ENCODE measurements at regions not wholly inside any gene's neighbourhood (a gene's known extent, or its start where the extent isn't known, plus 50 kb on each side); places are given as distances from the start of the nearest gene placed in this dataset.

DNA sequence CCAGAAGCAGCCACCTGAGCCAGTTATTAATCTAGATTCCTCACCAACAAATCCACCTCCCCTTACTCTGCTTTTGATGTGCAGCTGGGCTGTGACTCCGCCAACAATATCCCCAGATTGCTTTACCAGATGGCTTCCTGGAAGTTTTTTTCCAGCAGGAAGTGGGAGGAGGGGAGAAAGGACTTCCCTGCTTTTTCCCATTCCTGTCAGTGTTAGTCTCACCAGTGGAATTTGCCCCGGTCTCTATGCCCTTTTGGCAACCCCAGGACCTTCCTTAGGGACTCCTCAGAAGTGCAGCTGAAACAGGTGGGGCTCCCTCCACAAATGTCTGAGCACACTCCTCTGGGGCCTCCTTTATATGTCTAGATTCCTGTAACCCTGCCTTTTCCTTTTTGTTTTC lies 465.2 kb upstream of the IGFBP7 start:
- no peak overlapping the region for H3K4me3 ChIP-seq
- no peak overlapping the region for H3K27ac ChIP-seq

DNA sequence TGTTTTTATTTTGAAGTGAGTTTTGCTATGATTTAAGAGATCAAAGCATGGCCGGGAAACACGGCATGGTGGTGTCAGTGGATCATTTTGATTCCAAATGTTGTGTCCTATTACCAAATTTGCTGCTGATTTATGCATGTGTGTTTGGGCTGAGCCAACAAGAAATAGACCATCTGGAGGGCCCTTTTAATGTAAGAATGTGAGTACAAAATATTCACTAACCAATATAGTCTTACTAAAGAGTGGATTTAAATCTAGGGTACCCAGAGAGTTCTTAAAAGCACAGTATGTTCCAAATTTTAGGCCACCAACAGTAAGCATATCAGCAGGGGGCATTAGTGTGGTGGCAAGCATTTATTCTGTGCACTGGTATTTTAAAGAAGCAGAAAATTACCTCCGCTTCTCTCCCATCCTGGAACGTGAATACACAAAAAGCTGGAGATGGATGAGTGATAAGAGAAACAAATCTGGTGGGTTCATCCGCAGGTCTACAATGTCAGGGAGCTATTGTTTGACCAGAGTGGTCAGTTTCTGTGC lies 444.4 kb upstream of the IGFBP7 start:
- Histone ChIP-seq H3K4me3 (no peak overlapping the region), H3K27ac (no peak overlapping the region)

DNA sequence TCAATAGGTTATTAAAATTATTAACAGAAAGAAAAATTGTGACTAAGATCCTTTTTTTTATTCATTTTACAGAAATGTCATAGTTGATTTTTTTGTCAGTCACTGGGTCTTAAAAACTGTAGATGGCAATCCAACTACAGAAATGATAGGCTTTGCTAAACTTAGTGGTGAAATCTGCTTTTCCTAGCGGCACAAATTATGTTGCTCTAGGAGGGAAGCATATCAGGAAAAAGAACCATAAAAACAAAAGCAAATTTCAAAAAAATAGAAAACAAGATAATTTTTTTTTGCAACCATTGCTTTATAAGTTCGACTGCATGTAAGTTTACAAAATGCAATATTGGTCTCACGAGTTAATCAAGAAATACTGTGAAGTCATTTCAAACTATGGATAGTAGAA lies 443.5 kb upstream of the IGFBP7 start:
- Histone ChIP-seq H3K4me3 (no peak overlapping the region), H3K27ac (no peak overlapping the region)

DNA sequence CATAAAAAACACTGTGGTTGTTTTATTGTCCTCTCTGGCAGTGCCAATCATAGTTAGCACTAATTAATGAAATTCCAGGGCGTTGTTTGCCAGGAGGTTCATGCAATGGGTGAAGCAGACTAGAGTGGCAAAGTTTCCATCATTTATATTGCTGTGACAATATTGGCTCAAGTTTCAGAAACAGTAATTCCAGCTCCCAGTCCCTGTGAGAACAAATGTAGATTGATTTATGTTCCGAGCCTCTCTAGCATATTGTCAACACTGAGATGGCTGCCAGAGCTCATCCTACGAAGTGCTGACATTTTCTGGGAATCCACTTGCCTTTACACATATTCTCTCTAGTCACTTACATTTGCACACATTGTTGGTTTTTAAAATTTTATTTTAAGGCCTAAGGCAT lies 440.0 kb upstream of the IGFBP7 start:
- Histone ChIP-seq H3K27ac (no peak overlapping the region), H3K4me3 (no peak overlapping the region)

DNA sequence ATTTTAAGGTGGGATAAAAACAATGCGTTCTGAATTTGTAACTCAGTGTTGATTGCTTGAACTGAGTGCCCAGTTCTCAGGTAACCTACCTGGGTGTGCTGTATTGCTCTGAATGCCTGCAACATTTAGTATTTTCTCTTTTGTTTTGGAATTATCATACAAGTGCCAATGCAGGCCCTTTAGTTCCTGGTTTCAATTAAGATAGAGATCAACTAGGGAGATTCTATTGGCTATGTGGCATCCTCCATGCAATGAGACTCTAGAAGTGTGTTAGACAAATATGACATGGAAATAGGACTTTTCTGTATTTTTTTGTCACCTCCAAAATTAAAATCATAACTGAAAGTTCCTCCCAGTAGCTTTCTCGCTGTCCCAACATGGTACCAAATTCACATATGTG lies 438.7 kb upstream of the IGFBP7 start:
- Histone ChIP-seq H3K27ac (no peak overlapping the region), H3K4me3 (no peak overlapping the region)

DNA sequence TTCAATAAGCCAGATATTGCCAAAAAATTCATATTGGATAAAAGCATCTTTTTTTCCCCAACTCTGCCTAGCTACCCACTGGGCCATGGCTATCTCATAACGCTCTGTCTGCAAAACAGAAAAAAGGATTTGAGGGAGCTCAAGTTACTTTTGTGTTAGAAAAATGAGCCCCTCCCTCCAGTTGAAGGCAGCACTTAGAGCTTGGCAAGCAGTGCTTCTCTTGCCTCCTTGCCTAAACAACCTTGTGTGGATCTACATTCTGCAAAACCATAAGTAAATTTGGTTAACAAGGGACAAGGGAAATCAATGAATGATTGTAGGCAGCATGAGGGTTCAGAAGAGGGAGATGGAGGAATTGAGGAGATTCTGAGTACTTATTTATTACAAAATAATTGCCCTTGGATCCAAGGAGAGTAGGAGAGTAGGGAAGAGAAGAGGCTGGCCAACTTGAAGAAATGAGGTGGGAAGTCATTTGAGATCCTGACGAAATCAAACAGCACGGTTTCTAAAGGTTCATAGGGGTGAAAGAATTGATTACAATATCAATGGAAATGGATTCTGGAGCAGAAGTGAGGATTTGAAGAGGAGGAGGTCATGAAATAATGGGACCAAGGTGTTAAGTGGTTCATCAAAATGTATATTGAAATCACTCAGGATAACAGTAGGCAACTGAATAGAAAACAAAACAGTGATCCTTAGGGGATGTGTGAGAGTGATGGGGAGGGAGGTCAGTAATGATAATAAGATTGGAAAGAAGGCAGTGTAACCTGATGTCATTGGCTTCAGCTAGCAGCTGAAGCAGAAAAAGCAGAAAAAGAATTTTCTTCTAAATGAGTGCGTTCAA lies 434.8 kb upstream of the IGFBP7 start:
- no peak overlapping the region for H3K27ac ChIP-seq
- H3K4me3 ChIP-seq = no peak overlapping the region

DNA sequence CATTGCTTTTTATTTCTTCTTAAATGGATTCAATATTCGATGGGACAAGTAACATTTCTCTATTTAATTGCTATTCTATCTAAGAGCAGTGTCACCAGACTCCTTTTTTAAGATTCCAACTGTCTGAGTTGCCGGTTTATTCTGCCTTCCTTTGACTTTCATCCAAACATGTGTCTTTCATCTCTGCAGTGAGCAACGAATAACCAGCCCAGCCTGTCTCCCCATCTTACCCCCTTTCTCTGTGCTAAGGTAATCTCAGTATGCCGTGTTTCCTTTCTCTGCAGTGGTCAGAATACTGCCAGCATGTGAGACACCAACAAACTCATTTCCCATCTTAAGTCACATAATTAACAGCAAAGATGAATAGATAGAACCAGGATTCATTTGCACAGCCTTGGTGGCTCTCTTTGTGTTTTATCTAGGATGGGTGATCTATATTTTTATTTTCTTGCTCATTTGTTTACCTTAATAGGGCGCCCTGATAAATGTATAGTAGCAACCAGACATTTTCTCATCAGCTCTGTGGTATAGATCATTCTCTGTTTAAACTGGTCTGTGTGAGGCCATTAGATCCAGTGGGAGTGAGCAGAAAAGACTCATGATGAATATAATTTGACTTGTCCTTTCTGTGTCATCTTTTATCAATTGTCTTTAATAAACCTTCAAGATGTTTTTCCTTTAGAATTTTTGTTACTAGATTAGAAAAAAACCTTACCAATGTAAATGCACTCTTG lies 394.8 kb upstream of the IGFBP7 start:
- no peak overlapping the region for H3K4me3 ChIP-seq
- no peak overlapping the region for H3K27ac ChIP-seq

DNA sequence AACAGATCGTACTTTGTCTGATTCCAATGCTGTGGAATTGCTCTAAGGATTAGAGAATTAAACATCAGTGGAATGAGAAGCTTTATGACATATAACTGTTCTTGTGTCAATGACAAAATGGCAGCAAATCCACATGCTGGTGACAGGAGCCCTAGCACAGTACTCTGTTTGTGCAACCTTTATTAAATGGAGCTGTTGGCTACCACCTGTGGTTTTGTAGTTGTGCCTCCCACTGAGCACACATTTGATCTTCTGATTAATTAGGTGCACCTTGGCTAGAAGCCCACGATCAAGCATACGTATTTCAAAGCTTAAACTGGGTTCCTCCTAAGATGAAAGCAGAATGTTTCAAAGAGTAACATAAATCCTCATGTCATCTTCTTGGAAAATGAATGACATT lies 394.0 kb upstream of the IGFBP7 start:
- H3K27ac ChIP-seq = no peak overlapping the region
- no peak overlapping the region for H3K4me3 ChIP-seq

DNA sequence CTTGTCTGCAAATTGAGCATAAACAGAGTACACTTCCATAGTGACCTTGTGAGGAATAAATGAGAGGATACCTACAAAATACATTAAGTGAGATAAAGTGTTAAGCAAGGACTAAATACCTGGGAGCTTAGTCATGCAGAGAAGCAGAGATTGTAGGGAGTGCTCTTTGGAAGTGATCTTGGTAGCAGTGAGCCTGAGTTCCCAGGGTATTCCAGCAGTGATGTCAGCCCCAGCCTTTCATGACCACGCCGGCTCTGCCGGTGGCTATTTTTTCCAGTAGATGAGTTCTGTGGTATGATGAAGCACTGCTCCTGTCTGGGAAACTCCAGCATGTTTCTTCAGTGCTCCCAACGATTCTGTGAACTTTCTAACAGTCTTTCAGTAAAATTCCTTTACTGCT lies 391.5 kb upstream of the IGFBP7 start:
- Histone ChIP-seq H3K27ac (no peak overlapping the region), H3K4me3 (no peak overlapping the region)

DNA sequence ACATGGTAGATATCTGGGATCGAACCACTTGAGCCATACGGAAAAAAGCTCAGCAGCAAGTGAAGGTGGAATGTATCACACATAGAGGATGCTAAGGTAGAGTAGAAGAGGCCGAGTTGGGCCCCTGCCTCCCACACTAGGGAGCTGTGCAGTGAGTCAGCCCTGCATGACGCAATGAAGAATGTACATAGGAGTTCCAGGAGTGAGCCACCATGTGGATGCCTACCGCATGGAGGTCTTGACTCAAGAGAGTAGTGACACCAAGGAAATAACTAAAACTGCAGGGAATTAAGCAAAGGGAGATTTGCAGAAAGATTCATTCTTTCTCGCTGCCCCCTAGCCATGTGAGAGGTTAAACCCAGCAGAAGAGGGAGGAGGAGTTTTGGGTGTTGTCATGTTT lies 389.6 kb upstream of the IGFBP7 start:
- H3K4me3 ChIP-seq = no peak overlapping the region
- H3K27ac ChIP-seq = no peak overlapping the region

DNA sequence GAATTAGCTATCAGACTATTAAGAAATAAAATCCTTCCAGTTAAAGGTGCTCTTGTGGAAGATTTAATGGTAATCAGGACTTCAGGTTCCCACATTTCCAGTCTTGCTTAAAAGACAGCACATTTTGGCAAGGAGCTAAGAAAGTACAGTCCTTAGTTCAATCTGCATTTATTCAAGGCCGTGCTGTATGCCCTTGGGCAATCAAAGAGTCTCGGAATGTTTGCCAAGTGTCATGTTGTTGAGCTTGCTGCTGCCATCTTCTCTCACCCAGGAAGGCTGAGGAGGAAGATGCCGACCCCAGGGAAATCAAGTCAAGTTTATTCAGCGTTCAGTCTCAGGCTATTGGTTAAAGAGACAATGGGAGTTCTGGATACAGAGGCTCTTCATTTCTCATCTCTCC lies 388.1 kb upstream of the IGFBP7 start:
- Histone ChIP-seq H3K27ac (no peak overlapping the region), H3K4me3 (no peak overlapping the region)

DNA sequence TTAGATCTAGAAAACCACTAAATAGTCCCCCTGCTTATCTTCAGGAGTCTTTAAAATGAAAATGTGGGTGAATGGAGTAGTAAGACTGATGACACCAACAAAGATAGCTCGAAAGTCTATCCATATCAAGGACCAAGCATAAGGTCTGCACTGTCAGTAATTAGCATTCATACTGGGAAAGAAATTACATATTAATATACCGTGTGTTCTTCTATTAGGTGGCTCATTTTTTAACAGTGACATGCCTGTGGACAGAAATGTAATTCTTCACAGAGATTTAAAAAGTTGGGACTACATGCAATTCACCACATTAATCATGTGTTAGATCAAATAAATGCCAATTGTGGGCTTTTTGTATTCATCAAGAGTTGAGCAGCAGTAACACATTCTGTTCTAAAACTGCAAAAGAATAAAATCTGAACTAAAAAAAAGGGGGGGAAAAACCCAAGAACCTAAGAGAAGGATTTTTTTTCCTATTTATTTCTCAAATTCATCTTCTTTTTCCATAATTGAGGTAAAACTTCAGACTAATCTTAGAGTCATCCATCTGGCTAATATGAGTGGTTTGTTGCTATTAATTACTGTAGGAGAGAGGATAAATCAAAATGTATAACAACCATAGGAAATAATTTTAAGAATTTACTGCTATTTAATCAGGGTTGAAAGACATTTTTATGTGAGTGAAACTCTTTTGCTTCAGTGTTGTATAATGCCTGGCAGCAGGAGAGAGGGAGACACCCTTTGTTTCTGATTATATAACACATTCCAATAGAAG lies 386.7 kb upstream of the IGFBP7 start:
- no peak overlapping the region for H3K27ac ChIP-seq
- H3K4me3 ChIP-seq = no peak overlapping the region

DNA sequence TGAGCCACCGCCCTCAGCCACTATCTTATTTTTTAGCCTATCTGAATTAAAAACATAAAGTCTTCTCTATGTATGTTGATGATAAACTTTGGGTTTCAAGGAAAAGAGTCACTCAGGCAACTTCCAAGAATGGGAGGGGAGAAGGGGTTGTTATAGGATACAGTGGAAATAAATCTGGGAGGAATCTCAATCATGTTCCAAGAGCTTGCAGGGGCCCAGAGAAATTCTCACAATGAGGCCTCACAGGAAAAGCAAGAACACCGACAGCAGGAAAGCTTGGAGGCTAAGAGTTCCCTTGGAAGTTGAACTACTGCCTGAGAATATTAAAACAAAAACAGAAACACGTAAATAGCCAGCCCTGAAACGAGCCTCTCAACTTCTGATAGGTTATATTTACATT lies 384.6 kb upstream of the IGFBP7 start:
- Histone ChIP-seq H3K4me3 (no peak overlapping the region), H3K27ac (no peak overlapping the region)

DNA sequence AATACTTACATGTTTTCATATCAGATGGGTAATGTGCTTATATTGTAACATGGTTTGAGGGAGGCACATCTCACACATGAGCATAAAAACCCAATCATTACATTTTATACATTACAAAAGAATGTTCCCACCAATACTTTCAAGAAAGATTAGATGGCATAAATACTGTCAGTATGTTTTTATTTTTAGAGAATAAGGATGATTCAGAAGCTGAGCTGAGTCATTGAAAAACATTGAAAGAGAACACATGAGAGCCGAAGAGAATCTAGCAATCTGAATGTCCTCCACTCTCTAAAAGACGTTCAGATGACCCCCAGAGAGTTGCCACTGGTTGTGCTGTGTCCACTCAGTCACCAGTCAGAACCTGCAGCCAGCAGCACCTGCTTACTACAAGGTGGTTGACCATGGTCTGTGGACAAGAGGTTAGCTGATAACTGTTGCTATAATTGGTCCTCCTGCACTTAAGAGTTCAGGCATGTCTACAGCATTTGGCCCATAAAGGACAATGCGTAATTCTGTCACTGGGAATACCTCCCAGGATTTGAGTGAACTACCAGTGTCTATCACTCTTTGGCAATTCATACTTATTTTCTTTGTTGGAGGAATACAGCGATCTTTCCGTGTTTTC lies 382.2 kb upstream of the IGFBP7 start:
- H3K4me3 ChIP-seq = no peak overlapping the region
- no peak overlapping the region for H3K27ac ChIP-seq

DNA sequence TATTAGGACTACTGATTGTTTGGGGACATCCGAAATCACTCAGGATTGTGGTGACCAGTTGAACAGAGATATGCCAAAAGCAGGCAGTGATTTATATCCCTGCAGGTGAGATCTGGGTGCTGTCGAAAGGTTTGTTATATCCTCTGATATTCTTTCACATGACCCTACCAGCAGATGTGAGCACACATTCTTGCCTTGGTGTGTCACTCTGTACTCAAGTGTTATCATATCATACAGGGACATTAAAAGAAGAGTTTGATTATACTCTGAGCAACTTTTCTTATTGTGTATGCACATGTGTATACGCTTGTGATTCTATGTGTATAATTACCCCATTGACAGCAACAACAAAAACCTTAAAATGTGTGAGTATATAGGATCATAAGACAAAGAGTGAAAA lies 381.2 kb upstream of the IGFBP7 start:
- Histone ChIP-seq H3K27ac (no peak overlapping the region), H3K4me3 (no peak overlapping the region)

DNA sequence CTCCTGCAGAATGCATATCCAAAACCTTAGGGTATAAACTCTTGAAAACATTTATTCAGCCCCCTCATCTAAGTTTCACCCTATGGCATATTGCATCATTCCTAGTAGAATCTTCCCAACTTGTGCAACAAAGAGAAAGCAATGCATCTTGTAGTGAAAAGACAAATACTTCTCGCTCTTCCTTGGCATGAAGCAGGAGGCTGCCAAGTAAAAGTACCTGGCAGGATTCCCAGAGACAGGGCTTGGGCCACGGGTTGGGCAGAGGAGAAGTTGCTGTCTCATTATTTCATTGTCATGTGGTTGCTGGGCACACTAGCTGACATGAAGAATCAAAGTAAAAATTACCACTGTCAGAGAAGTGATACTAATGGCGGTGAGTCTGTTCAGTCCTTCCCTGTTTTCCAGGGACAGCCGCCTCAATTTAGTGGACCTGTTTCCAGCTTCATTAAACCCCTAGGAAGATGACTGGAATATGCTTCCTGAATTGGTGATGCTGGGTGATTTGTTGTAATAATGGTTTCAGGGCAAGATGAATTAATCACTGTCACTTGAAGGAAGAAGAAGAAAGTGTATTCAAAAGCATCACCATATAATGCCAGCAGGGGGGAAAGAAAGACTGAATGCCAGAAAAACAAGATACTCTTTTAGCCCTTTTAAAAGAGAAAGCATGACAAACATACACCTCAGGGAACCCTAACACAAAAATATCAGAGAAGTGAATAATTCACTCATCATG lies 380.5 kb upstream of the IGFBP7 start:
- H3K27ac ChIP-seq = no peak overlapping the region

DNA sequence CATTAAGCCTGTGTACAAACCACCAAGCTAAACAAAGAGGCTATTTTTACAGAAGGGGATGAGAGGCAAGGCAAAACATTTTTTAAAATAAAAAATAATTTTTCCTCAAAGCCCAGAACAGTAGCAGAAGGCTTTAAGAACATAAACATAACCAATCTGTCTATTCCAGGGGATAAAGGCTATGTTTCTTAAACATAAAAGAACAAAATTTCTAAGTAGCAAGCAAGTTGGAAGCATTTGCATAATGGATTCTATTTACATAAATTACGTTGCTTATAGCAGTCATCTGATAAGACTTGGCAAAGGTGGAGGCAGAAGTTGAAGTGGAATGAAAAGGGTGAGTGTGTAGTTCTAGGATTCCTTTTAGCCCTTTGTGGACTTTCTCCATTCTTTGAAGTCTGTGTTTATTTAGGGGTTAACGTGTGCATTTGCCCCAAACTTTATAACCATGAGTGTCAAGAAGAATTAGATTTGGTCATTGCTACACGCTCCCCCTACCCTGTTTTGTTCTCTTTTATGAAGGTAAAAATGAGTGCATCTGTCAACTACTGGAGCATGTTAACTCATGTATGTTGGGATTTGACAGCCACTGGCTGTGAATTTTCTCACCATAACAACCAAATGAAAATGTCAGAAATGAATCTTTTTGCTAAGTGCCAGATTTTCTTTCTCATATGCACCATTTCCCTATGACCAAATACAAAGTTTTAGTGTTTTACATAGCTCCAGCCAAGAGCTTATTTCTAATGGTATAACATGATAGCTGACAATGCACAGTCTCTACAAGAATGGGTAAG lies 378.4 kb upstream of the IGFBP7 start:
- H3K4me3 ChIP-seq = no peak overlapping the region
- H3K27ac ChIP-seq = no peak overlapping the region

More for the DNA sequence above, 380.5 kb upstream of the IGFBP7 start:
- no peak overlapping the region for H3K4me3 ChIP-seq

DNA sequence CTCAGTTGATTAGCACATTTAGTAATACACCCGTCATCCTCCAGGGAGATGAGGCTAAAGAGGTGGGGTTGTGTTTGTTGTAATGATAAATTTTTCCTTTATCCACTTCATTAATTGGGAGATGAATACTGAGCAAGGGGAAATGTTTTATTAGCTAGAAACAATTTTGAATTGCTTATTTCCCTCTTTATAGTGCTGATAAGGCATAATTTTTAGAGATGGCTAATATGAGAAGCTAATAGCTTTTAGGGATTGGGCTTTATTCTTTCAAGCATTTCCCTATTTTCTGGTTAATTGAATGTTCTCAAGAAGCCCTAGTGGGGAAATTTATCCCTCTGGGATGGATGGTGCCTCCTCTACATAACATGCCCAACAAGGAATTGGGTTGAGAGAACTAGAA lies 365.2 kb upstream of the IGFBP7 start:
- H3K4me3 ChIP-seq = no peak overlapping the region

More for the DNA sequence above, 365.2 kb upstream of the IGFBP7 start:
- no peak overlapping the region for H3K27ac ChIP-seq
